ENCODE measurements at regions not wholly inside any gene's neighbourhood (a gene's known extent, or its start where the extent isn't known, plus 50 kb on each side); places are given as distances from the start of the nearest gene placed in this dataset.

GRCh38 chr2:238646803-238647202, 201.1 kb upstream of the TWIST2 start:
- Mint-ChIP-seq H3K4me1 (ENCODE audit: low read depth) (no peaks in the 10 kb centered on the region), H3K27me3 (no peaks in the 10 kb centered on the region), H3K4me3 (ENCODE audit: low read depth) (no peak overlapping the region), H3K27ac (no peak overlapping the region), H3K9me3 (ENCODE audit: low read depth) (no peaks in the 10 kb centered on the region), H3K36me3 (ENCODE audit: insufficient read depth) (no peaks in the 10 kb centered on the region)
- TF ChIP-seq CTCF (IDR thresholded peaks at IDR 0.05; ENCODE audit: unreplicated experiment), result no peak
- no peak for DNase-seq (ENCODE audit: low spot score, unreplicated experiment)

DNA sequence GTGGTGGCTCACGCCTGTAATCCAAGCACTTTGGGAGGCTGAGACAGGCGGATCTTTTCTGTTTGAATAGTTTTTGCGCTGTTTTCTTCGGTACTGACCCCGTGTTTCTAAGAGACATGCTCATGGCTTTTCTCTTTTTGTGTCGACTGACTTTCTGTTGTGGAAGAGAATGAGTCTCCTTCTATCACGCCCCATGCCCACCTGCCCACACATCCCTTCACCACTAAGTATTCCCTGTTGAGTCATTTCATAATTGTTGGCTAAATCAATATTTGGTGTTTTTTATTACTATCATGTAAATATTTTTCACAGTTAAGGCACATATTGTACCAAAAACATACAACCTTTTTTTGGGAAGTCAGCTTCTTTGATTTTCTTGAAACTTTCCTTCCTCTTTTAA, 198.8 kb upstream of the TWIST2 start:
- Mint-ChIP-seq H3K27ac (no peak overlapping the region), H3K9me3 (ENCODE audit: low read depth) (no peaks in the 10 kb centered on the region), H3K27me3 (peaks cover 4% of the 10 kb centered on the region), H3K36me3 (ENCODE audit: insufficient read depth) (no peaks in the 10 kb centered on the region), H3K4me1 (ENCODE audit: low read depth) (peaks cover 2% of the 10 kb centered on the region), H3K4me3 (ENCODE audit: low read depth) (no peak overlapping the region)
- no peak for TF ChIP-seq CTCF (IDR thresholded peaks at IDR 0.05; ENCODE audit: unreplicated experiment)
- no peak for DNase-seq (ENCODE audit: low spot score, unreplicated experiment)

DNA sequence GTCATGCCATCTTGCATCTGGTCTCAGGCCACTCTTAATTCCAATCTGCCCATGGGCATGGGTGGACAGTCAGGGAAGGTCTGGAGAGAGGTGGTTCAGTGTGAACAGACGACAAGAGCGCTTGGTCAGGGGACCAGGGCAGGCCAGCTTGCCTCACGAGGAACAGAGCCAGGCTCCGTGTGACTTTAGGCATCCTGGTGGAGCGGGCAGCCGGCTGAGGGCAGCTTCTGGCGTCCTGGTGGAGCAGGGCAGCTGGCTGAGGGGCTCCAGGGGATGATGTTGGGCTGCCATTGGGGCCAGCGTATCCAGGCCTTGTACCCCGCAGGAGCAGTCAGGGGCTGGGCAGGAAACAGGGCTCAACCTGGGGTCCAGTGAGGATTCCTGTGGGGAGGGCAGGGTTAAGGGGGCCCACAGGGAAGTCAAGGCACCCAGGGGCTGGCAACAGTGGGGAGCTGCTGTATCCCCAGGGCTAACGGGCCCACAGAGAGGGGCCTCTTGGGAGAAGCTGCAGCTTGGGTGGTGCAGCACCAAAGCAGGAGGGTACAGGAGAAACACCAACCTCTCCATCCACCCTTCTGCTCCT, 197.9 kb upstream of the TWIST2 start:
- no peak overlapping the region for H3K27ac Mint-ChIP-seq

GRCh38 chr2:238650536-238650935, 197.3 kb upstream of the TWIST2 start:
- no peak for DNase-seq (ENCODE audit: low spot score, unreplicated experiment)
- Mint-ChIP-seq H3K27ac (no peak overlapping the region), H3K4me3 (ENCODE audit: low read depth) (no peak overlapping the region), H3K9me3 (ENCODE audit: low read depth) (no peaks in the 10 kb centered on the region), H3K36me3 (ENCODE audit: insufficient read depth) (no peaks in the 10 kb centered on the region), H3K27me3 (peaks cover 6% of the 10 kb centered on the region), H3K4me1 (ENCODE audit: low read depth) (peaks cover 2% of the 10 kb centered on the region)
- no peak for TF ChIP-seq CTCF (IDR thresholded peaks at IDR 0.05; ENCODE audit: unreplicated experiment)

More for the DNA sequence above, 197.9 kb upstream of the TWIST2 start:
- Mint-ChIP-seq H3K4me3 (ENCODE audit: low read depth) (no peak overlapping the region), H3K4me1 (ENCODE audit: low read depth) (peaks cover 2% of the 10 kb centered on the region), H3K36me3 (ENCODE audit: insufficient read depth) (no peaks in the 10 kb centered on the region), H3K27me3 (peaks cover 6% of the 10 kb centered on the region), H3K9me3 (ENCODE audit: low read depth) (no peaks in the 10 kb centered on the region)
- DNase-seq (ENCODE audit: low spot score, unreplicated experiment), result no peak
- TF ChIP-seq CTCF (IDR thresholded peaks at IDR 0.05; ENCODE audit: unreplicated experiment), result no peak

- DNase-seq (ENCODE audit: low spot score, unreplicated experiment), result no peak
- Mint-ChIP-seq H3K9me3 (ENCODE audit: low read depth) (no peaks in the 10 kb centered on the region), H3K4me3 (ENCODE audit: low read depth) (no peak overlapping the region), H3K36me3 (ENCODE audit: insufficient read depth) (no peaks in the 10 kb centered on the region), H3K27me3 (peaks cover 8% of the 10 kb centered on the region), H3K27ac (no peak overlapping the region), H3K4me1 (ENCODE audit: low read depth) (peaks cover 2% of the 10 kb centered on the region)
- TF ChIP-seq CTCF (IDR thresholded peaks at IDR 0.05; ENCODE audit: unreplicated experiment), result no peak
Measured at GRCh38 chr2:238651306-238652052, 196.4 kb upstream of the TWIST2 start.
